CD14-positive monocyte (primary cell): ENCODE measurements at regions not wholly inside any gene's neighbourhood (a gene's known extent, or its start where the extent isn't known, plus 50 kb on each side); places are given as distances from the start of the nearest gene placed in this dataset.

Source experiments
- DNase-seq, 3 donors: peaks; one replicate each; pipeline ENCODE4 v3.0.0-alpha.2; 2011 to 2022
- H2AFZ ChIP-seq: 2 replicates; pipeline ENCODE4 v1.6.0; 2012; ENCODE audit warnings: mild to moderate bottlenecking, low read depth, low read length, inconsistent platforms; ENCODE audit not compliant: insufficient read depth, poor library complexity, severe bottlenecking
- H3K27ac ChIP-seq, 2 donors: 1 replicate in 1 of 2; 2 replicates in 1 of 2; pipeline ENCODE4 v1.5.1; 2012 to 2013; ENCODE audit warnings: low read length in 2 of 2, control low read depth in 1 of 2, inconsistent platforms in 1 of 2, low read depth in 1 of 2, mild to moderate bottlenecking in 1 of 2
- H3K27me3 ChIP-seq, 2 donors: one replicate each; pipeline versions ENCODE4 v1.6.0 to v1.6.1; 2011 to 2013; ENCODE audit warnings: low read length in 2 of 2; ENCODE audit not compliant: control insufficient read depth in 2 of 2, insufficient read depth in 2 of 2
- H3K36me3 ChIP-seq, 2 donors: replicated peaks in 1 of 2; 1 replicate in 1 of 2; 2 replicates in 1 of 2; pipeline versions ENCODE4 v1.5.1 to v1.6.1; 2012 to 2013; ENCODE audit warnings: low read length in 2 of 2, control low read depth in 1 of 2, inconsistent platforms in 1 of 2, mild to moderate bottlenecking in 1 of 2; ENCODE audit not compliant: insufficient read depth in 2 of 2, control insufficient read depth in 1 of 2
- H3K4me1 ChIP-seq, 2 donors: 1 replicate in 1 of 2; 2 replicates in 1 of 2; pipeline versions ENCODE4 v1.5.1 to v1.6.1; 2012 to 2013; ENCODE audit warnings: low read length in 2 of 2, control low read depth in 1 of 2, inconsistent platforms in 1 of 2, mild to moderate bottlenecking in 1 of 2, moderate library complexity in 1 of 2; ENCODE audit not compliant: insufficient read depth in 2 of 2, control insufficient read depth in 1 of 2
- H3K4me2 ChIP-seq: replicated peaks from 2 replicates; pipeline ENCODE3; 2012; ENCODE audit warnings: low read length, moderate library complexity, mild to moderate bottlenecking; ENCODE audit not compliant: poor library complexity, severe bottlenecking; ENCODE audit errors: extremely low read depth
- H3K4me3 ChIP-seq, 3 experiments: fragments of 200-600 bp in 1 of 3; sonication (generic) in 1 of 3; replicated peaks in 1 of 3; 1 replicate in 2 of 3; 2 replicates in 1 of 3; pipeline ENCODE4 v1.5.1; 2011 to 2013; ENCODE audit warnings: low read length in 3 of 3, mild to moderate bottlenecking in 3 of 3, control low read depth in 2 of 3, low read depth in 2 of 3, inconsistent platforms in 1 of 3, moderate library complexity in 1 of 3
- H3K79me2 ChIP-seq: 2 replicates; pipeline ENCODE4 v1.6.0; 2012; ENCODE audit warnings: mild to moderate bottlenecking, control low read depth, inconsistent platforms, low read length, moderate library complexity; ENCODE audit not compliant: insufficient read depth
- H3K9ac ChIP-seq: 2 replicates; pipeline ENCODE4 v1.6.0; 2017; ENCODE audit warnings: low read length, mild to moderate bottlenecking; ENCODE audit not compliant: insufficient read depth, poor library complexity, severe bottlenecking
- H3K9me3 ChIP-seq, 2 donors: replicated peaks in 1 of 2; 1 replicate in 1 of 2; 2 replicates in 1 of 2; pipeline versions ENCODE4 v1.5.1 to v1.6.1; 2012 to 2013; ENCODE audit warnings: low read length in 2 of 2, control low read depth in 1 of 2; ENCODE audit not compliant: control insufficient read depth in 1 of 2, insufficient read depth in 1 of 2
- H4K20me1 ChIP-seq: 2 replicates; pipeline ENCODE4 v1.6.0; 2012; ENCODE audit warnings: mild to moderate bottlenecking, low read length, control low read depth, moderate library complexity; ENCODE audit not compliant: insufficient read depth
- H3K27ac Mint-ChIP-seq, 7 donors: one replicate each; pipeline ENCODE4 v1.8.0; 2020; ENCODE audit warnings: mild to moderate bottlenecking in 7 of 7, mixed read lengths in 7 of 7, moderate library complexity in 6 of 7, inconsistent platforms in 2 of 7
- H3K27me3 Mint-ChIP-seq, 3 donors: one replicate each; pipeline ENCODE4 v1.8.0; 2021 to 2022; ENCODE audit warnings: low read depth in 3 of 3, mild to moderate bottlenecking in 3 of 3, mixed read lengths in 3 of 3, moderate library complexity in 3 of 3, inconsistent platforms in 1 of 3
- H3K36me3 Mint-ChIP-seq, 2 donors: one replicate each; pipeline ENCODE4 v1.8.0; 2020; ENCODE audit warnings: mixed read lengths in 2 of 2, inconsistent platforms in 1 of 2, mild to moderate bottlenecking in 1 of 2
- H3K4me1 Mint-ChIP-seq: one replicate; pipeline ENCODE4 v1.8.0; 2020; ENCODE audit warnings: mild to moderate bottlenecking, mixed read lengths
- H3K4me3 Mint-ChIP-seq, 2 donors: one replicate each; pipeline ENCODE4 v1.8.0; 2020; ENCODE audit warnings: mild to moderate bottlenecking in 2 of 2, mixed read lengths in 2 of 2, moderate library complexity in 1 of 2
- H3K9me3 Mint-ChIP-seq, 7 donors: one replicate each; pipeline ENCODE4 v1.8.0; 2020 to 2022; ENCODE audit warnings: mixed read lengths in 7 of 7, mild to moderate bottlenecking in 6 of 7, moderate library complexity in 6 of 7, inconsistent platforms in 2 of 7
- WGBS: methylation state at CpG from one replicate; pipeline ENCODE4 v1.1.5; 2013; ENCODE audit warnings: missing lambda C conversion rate; ENCODE audit not compliant: insufficient coverage; 5-methylcytosine and 5-hydroxymethylcytosine counted together
- intact Hi-C, 2 donors: fragments of 100-400 bp; cut with micrococcal nuclease; formaldehyde crosslinking; loops; one replicate each; pipeline versions ENCODE4 v1.15.0 to v1.15.1; 2023
- TF ChIP-seq, protein P1 (sequence below): fragments of 200-600 bp; IDR thresholded peaks from one replicate; pipeline ENCODE4 v1.8.0; 2022; ENCODE audit warnings: antibody characterized with exemption, mild to moderate bottlenecking

DNA sequence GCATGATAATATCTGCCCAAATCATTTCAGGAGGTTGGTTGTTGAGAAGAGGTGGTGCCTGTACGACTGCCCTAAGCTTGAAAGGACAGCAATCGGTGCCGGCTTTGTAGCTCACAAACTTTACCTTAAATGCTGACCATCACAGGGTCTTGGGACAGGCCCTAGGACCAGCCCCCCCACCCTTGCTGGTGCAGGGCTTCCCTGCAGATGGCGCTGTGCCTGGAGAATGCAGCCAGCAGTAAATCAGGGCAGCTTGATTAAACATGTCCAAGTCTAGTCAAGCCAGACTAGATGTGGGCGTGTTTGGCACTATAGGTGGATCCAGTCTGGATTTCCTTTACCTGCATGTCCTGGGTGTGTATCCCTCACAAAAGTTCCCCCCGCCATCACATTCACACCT is 135.5 kb upstream of the CRHR1 start:
- Mint-ChIP-seq H3K4me3 (no peak overlapping the region), H3K36me3 (no peaks in the 10 kb centered on the region), H3K4me1 (peaks cover 5% of the 10 kb centered on the region), H3K27ac (no peak overlapping the region), H3K27me3 (peaks cover 20 to 43% (median 30%) of the 10 kb centered on the region in 3 donors), H3K9me3 (peaks cover 0 to 2% (median 0%) of the 10 kb centered on the region in 7 donors)
- TF ChIP-seq, protein P1, sequence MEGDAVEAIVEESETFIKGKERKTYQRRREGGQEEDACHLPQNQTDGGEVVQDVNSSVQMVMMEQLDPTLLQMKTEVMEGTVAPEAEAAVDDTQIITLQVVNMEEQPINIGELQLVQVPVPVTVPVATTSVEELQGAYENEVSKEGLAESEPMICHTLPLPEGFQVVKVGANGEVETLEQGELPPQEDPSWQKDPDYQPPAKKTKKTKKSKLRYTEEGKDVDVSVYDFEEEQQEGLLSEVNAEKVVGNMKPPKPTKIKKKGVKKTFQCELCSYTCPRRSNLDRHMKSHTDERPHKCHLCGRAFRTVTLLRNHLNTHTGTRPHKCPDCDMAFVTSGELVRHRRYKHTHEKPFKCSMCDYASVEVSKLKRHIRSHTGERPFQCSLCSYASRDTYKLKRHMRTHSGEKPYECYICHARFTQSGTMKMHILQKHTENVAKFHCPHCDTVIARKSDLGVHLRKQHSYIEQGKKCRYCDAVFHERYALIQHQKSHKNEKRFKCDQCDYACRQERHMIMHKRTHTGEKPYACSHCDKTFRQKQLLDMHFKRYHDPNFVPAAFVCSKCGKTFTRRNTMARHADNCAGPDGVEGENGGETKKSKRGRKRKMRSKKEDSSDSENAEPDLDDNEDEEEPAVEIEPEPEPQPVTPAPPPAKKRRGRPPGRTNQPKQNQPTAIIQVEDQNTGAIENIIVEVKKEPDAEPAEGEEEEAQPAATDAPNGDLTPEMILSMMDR = peak; percentile 16
- no peak overlapping the region for H3K4me3 ChIP-seq
- H3K27me3 ChIP-seq = peaks cover 0 to 23% of the 10 kb centered on the region in 2 donors
- no peak overlapping the region for H3K9ac ChIP-seq
- 82% methylated on average over 4 of the region's 6 CpGs for WGBS
- no peak overlapping the region for H3K4me2 ChIP-seq
- peaks cover 0 to 5% of the 10 kb centered on the region in 2 donors for H3K4me1 ChIP-seq
- no peaks in the 10 kb centered on the region for H3K79me2 ChIP-seq
- no peaks in the 10 kb centered on the region for H3K36me3 ChIP-seq
- intact Hi-C loops = no loop called here
- H3K27ac ChIP-seq = no peak overlapping the region
- no peaks in the 10 kb centered on the region for H3K9me3 ChIP-seq
- no peak overlapping the region for H2AFZ ChIP-seq
- no peaks in the 10 kb centered on the region for H4K20me1 ChIP-seq
- no peak for DNase-seq

DNA sequence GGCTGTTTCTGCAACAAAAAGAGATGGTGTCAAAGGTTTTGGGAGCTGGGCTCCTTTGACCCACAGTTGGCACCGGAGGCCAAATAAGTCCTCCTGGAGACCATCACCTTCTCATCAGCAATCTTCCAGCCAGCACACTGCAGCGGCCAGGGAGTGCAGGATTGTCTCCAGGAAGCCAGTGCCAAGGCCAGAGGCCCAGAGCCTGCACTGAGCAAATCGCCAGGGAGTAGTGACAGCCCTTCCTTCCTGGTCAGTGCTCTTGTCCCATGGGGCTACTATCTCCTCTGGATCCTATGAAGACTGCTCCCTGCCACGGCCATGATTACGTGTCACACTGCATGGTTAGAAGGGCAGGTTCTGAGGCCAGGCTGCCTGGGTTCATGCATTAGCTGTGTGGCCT is 134.3 kb upstream of the CRHR1 start:
- H4K20me1 ChIP-seq = no peaks in the 10 kb centered on the region
- no peak overlapping the region for H2AFZ ChIP-seq
- DNase-seq = no peak
- H3K79me2 ChIP-seq = no peaks in the 10 kb centered on the region
- Mint-ChIP-seq H3K27me3 (peaks cover 20 to 39% (median 30%) of the 10 kb centered on the region in 3 donors), H3K4me1 (peaks cover 5% of the 10 kb centered on the region), H3K4me3 (no peak overlapping the region), H3K27ac (no peak overlapping the region), H3K36me3 (no peaks in the 10 kb centered on the region), H3K9me3 (peaks cover 0 to 2% (median 0%) of the 10 kb centered on the region in 7 donors)
- no peak overlapping the region for H3K27ac ChIP-seq
- H3K27me3 ChIP-seq = peaks cover 0 to 23% of the 10 kb centered on the region in 2 donors
- TF ChIP-seq, protein P1 = no peak
- peaks cover 0 to 5% of the 10 kb centered on the region in 2 donors for H3K4me1 ChIP-seq
- H3K36me3 ChIP-seq = no peaks in the 10 kb centered on the region
- H3K4me3 ChIP-seq = no peak overlapping the region
- WGBS = 97% methylated on average over 5 of the region's 5 CpGs
- intact Hi-C loops = no loop called here
- H3K4me2 ChIP-seq = no peak overlapping the region
- no peaks in the 10 kb centered on the region for H3K9me3 ChIP-seq
- H3K9ac ChIP-seq = no peak overlapping the region
